ENCODE measurements at regions not wholly inside any gene's neighbourhood (a gene's known extent, or its start where the extent isn't known, plus 50 kb on each side); places are given as distances from the start of the nearest gene placed in this dataset.

DNA sequence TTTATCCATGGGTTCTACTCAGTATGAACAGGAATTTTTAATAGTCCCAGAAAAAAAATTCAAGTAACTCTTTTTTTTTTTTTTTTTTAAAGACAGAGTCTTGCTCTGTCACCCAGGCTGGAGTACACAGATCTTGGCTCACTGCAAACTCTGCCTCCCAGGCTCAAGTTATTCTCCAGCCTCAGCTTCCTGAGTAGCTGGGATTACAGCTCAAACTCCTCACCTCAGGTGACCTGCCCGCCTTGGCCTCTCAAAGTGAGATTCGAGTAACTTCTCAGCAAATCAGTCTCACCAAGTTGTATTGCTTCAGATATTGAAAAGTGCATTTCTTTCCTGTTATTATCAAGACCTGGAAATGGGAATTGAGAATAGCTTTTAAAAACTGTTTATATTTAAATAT is 281.2 kb upstream of the MINDY3 start (continued):
- TF ChIP-seq MEF2A (IDR thresholded peaks at IDR 0.05; ENCODE audit: insufficient read depth, low read depth, low read length) (no peak), BCL3 (IDR thresholded peaks at IDR 0.05; ENCODE audit: borderline replicate concordance, insufficient read depth, low read depth, low read length, poor library complexity, severe bottlenecking) (no peak), TCF7 (IDR thresholded peaks at IDR 0.05; ENCODE audit: borderline replicate concordance) (no peak), MEF2B (IDR thresholded peaks at IDR 0.05; ENCODE audit: partially characterized antibody, poor library complexity, severe bottlenecking) (no peak), CREB1 (IDR thresholded peaks at IDR 0.05; ENCODE audit: low read depth) (no peak)

DNA sequence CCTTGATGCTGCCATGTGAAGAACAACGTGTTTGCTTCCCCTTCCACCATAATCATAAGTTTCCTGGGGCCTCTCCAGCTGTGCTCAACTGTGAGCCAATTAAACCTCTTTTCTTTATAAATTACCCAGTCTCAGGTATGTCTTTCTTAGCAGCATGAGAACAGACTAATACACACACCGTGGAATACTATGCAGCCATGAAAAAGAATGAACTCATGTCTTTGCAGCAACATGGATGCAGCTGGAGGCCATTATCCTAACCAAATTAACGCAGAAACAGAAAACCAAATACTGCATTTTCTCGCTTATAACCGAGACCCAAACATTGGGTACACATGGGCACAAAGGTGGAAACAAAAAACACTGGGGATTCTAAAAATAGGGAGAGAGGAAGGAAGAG is 286.7 kb upstream of the MINDY3 start:
- TF ChIP-seq NKRF (conservative IDR thresholded peaks at IDR 0.05) (no peak), SMARCA5 (IDR thresholded peaks at IDR 0.05) (no peak), SMC3 (IDR thresholded peaks at IDR 0.05; ENCODE audit: borderline replicate concordance, low read length) (no peak), ESRRA (IDR thresholded peaks at IDR 0.05; ENCODE audit: low read length) (no peak), SIN3A (IDR thresholded peaks at IDR 0.05; ENCODE audit: low read depth, low read length) (no peak), YY1 (IDR thresholded peaks at IDR 0.05; ENCODE audit: low read depth, low read length) (no peak)
- H3K36me3 ChIP-seq (ENCODE audit: control insufficient read depth in 2 of 2, insufficient read depth in 2 of 2, low read length in 1 of 2), result no peaks in the 10 kb centered on the region
- intact Hi-C loops (cut with micrococcal nuclease; ENCODE audit: unreplicated experiment) (no loop called here), in situ Hi-C loops (cut with MboI) (no loop called here)
- WGBS (ENCODE audit: insufficient coverage, insufficient replicate concordance, low lambda C conversion rate, missing lambda C conversion rate), result 33% methylated on average over 5 of the region's 5 CpGs
- H2AFZ ChIP-seq (ENCODE audit: control insufficient read depth, low read depth, low read length), result no peak overlapping the region
- H3K4me3 ChIP-seq, result no peak overlapping the region
- ATAC-seq (no peak), DNase-seq (ENCODE audit: low read depth, low spot score) (no peak), FAIRE-seq (no peak)
- SMC1A ChIA-PET (ENCODE audit: uncharacterized antibody, unreplicated experiment), result no interaction called here
- no peak overlapping the region for H3K27ac ChIP-seq (ENCODE audit: control insufficient read depth, insufficient read depth)
- H3K79me2 ChIP-seq (ENCODE audit: control insufficient read depth, insufficient read depth, low read length), result no peaks in the 10 kb centered on the region
- H3K4me2 ChIP-seq (ENCODE audit: control insufficient read depth, insufficient read depth), result no peak overlapping the region
- no peaks in the 10 kb centered on the region for H3K27me3 ChIP-seq (replicated peaks in 1 of 2; ENCODE audit: control insufficient read depth in 2 of 2, insufficient read depth in 2 of 2, low read length in 1 of 2)
- RAD21 ChIA-PET (ENCODE audit: unreplicated experiment), result no interaction called here
- CTCF ChIA-PET, result no interaction called here
- POLR2A ChIA-PET, result no interaction called here
- no peaks in the 10 kb centered on the region for H3K4me1 ChIP-seq (ENCODE audit: control insufficient read depth, insufficient read depth, low read length)
- H3K9me3 ChIP-seq (replicated peaks; ENCODE audit: control insufficient read depth, insufficient read depth, low read length), result no peaks in the 10 kb centered on the region
- no TSS peak for BruUV-seq (replicated peaks)
- H4K20me1 ChIP-seq (ENCODE audit: control insufficient read depth, insufficient read depth), result no peaks in the 10 kb centered on the region
- no peak overlapping the region for H3K9ac ChIP-seq (ENCODE audit: control insufficient read depth, insufficient read depth, low read length)

All from GM12878 (cell line).